HuH-7 (cell line): ENCODE measurements at regions not wholly inside any gene's neighbourhood (a gene's known extent, or its start where the extent isn't known, plus 50 kb on each side); places are given as distances from the start of the nearest gene placed in this dataset.
A peak's percentile ranks its signal among the peaks of the same experiment; 100 is the strongest.

ENCODE experiments used
- DNase-seq: peaks from one replicate; pipeline ENCODE4 v3.0.0; 2011; ENCODE audit warnings: low spot score

- DNase-seq = no peak
Measured at GRCh38 chr17:74088285-74088933, 115.1 kb upstream of the RPL38 start.

DNA sequence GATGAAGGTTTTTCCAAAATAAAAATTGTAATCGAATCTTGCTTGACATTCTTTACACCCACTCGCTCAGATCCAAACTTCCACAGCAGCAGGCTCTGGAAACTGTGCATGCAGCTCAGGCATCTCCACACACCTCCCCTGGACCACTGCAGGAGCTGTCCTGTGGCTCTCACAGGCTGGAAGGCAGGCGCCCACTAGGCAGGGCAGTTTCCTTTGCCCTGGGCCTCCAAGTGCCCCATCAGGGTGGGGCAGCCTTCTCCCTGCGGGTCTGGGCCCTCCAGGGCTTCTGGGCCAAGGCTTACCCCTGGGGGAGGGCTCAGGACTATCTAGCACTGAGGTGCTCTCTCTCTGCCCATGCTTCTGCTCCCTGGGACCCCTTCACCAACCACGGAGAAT lies 114.5 kb upstream of the RPL38 start:
- DNase-seq = no peak

- DNase-seq = no peak
Measured at GRCh38 chr17:74089380-74089779, 114.1 kb upstream of the RPL38 start.

GRCh38 chr17:74089869-74090464 lies 113.5 kb upstream of the RPL38 start:
- peak; percentile 54 for DNase-seq

DNA sequence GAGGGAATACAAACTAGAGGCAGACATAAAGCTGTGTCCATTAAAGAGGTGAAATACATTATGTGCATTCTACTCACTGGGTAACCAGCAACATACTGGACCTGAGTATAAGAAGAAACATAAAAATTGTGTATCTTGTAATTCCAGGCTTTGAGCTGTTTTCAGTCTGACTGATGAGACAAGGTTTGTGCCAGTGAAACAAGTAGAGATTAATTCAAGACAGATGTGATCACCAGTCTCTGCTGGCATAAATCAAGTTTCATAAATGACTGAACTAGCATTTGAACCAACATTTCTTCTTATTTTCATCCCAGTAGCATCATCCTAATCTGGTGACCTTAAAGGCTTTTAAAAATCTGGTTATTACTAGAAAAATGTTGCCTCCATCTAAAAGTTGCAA lies 108.8 kb upstream of the RPL38 start:
- DNase-seq = no peak

- DNase-seq = no peak
Measured at GRCh38 chr17:74096456-74096855, 107.0 kb upstream of the RPL38 start.

DNA sequence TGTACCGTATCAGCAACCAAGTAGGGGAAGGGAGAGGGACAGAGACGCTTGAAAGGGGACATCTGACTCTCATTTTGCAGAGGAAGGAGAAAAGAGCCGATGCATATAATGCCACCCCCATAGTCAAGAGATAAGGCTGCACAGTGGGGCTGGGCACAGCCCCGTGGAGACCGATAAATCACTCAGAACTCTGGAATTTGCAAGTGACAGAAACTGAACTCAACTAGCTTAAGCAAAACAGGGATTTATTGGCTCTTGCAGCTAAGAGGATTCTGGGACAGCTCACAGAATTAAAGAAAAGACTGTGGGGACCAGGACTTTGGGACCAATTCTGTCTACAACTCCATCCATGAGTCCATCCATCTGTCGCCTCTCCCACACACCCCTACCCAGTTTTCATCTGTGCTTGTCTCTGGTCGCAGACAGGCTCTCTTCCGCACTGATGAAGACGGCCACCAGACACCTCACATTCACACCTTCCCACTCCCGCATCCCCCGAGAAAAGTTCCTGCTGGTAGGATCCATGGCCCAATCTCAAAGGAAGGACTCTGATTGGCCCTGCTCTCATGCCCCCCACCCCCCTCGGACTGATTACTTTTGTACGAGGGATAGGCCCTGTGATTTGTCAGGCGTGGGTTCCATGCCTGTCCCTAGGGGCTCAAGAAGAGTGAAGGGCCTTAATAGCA lies 105.9 kb upstream of the RPL38 start:
- no peak for DNase-seq

DNA sequence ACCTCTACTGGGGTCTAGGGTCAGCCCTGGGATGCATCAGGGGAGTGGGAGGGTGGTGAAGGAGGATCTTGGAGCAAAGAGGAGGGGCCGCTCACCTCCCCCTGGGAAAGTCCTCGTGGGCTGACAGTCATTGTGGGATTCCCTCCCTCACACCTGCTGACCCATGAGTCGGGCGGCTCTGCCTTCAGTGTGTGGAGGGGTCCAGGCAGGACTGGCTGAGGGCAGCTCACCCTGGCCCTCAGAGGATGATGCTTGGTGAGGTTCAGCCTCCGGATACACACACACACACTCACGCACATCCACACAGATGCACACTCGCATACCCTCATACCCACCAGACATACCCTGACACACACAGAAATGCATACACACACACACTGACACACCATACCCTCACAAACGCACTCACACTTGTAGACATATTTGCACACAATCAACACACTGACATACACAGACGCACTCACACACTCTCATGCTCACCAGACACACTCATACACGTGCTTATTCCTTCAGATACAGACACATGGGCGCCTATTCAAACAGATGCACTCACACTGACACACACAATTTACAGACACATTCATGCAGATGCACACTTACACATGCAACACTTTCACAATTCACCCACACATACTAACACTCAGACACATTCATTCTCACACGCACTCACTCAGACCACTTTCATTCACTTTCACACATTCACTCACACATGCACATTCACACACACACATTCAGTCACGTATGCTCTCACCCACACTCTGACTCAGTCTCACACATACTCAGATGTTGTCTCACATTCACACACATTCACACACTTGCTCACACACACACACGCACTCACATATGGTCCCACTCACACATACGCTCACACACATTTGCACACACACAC lies 105.1 kb upstream of the RPL38 start:
- no peak for DNase-seq

DNA sequence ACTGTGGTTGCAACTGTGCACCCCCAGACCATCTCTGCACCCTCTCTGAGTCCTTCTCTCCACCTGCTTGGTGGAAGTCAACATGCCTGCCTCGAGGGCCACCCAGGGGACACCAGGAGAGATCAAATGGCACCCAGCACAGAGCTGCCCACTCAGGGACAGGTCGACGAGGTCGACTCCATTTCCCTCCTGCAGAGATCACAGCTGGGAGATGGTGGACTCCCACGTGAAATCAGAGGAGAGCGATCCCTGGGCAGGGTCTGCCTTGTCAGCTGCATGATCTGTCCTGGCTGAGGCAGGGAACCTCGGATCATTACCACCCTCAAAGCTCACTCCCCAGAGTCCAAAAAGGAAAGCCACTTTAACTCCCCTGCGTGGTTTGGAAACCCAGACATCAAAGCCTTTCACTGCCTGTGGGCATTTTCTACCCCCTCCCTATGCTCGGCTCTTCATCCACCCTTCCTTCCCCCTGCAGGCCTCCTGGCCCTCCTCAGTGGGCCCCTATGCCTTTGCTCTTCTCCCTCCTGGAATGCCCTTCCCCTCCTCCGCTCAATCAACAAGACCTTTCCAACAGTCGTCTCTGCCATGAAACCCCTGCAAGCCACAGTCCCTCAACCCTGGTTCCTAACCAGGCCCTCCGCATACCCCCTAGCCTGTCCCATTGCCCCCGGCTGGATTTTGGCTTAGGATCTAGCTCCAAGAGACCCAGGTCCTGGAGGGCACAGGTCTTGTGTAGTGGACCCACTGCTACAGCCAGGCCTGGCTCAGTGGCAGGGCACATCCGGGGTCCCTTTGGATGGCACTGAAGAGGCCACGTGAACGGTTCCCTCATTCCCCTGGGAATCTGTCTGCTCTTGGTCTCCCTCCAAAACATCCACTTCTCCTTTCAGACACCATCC lies 103.8 kb upstream of the RPL38 start:
- no peak for DNase-seq

DNA sequence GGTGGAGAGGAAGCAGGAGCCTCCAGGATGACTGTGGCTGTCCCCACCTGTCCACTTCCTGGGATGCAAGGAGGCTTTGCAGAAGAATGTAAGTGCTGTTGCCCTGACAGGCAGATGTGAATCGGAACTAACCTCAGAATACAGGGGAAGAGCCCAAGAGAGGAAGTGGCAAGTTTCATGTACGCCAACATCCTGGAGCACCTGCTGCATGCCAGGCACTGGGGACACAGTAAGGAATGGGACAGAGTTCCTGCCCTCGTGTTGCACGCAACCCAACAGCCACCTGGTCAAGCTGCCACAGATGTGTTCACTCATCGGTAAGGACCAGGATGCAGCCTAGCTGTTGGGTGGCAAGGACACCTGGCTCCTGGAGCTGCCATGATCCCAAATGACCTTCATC lies 98.6 kb upstream of the RPL38 start:
- no peak for DNase-seq

- no peak for DNase-seq
Measured at GRCh38 chr17:74107107-74107506, 96.4 kb upstream of the RPL38 start.

DNA sequence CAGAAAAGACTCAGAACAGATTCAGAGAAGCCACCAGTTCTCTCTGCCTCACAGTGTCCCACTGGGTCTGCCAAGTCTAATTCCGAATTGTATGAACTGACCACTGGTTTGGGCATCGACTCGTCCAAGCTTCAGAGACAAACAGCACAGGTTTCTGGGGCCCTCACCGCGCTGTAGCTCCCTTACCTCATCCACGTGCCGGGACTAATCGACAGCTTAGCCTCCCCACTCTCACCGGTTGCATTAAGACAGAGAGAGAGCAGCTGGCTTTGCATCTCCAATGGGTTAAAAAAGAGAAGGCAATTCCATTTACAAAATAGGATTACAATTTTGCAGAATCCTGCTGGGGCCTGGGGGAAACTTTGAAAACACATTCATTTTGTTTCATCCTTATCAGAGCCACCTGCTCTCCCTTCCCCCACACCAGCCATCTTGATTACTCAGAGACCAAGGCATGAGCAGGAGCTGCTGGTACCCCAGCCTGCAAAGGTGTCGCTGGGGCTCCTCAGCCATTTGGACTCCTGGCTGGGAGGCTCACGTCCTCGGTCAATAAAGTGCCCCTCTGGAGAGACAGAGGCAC lies 95.3 kb upstream of the RPL38 start:
- DNase-seq = no peak

GRCh38 chr17:74110467-74110866 lies 93.0 kb upstream of the RPL38 start:
- no peak for DNase-seq

DNA sequence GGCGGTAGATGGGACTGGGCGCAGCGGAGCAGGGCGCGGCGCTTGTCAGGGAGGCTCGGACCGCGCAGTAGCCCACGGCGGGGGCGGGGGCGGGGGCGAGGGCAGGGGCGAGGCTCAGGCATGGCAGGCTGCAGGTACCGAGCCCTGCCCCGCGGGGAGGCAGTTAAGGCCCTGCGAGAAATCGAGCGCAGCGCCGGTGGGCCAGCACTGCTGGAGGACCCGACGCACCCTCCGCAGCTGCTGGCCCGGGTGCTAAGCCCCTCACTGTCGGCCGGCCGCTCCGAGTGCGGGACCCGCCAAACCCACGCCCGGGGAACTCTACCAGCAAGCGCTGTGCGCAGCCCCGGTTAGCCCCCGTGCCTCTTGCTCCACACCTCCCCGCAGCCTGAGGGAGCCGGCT lies 90.2 kb upstream of the RPL38 start:
- no peak for DNase-seq

DNA sequence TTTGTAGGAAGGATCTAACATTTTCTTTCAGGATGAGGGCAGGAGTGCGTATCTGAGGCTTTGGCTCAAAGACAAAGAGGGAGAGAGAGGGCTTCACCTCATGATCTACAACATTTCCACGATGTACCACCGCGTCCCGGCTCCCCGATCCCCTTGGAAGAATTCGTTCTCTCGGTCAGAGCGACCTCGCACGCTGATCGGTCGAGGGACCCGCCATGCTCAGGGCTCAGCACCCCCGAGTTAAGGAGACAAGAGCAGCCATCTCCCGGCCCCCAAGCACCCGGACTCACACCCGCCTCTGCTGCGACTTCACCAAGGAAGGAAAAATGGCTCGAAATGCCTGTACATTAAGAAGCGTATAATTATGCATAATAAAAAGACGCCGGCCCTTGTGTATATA lies 89.5 kb upstream of the RPL38 start:
- DNase-seq = no peak

- no peak for DNase-seq
Measured at GRCh38 chr17:74114881-74115470, 88.5 kb upstream of the RPL38 start.

GRCh38 chr17:74115586-74115985 lies 87.9 kb upstream of the RPL38 start:
- no peak for DNase-seq

GRCh38 chr17:74116087-74116717 lies 87.3 kb upstream of the RPL38 start:
- no peak for DNase-seq

GRCh38 chr17:74117087-74117698 lies 86.3 kb upstream of the RPL38 start:
- DNase-seq = no peak

- DNase-seq = no peak
Measured at GRCh38 chr17:74117999-74118421, 85.5 kb upstream of the RPL38 start.
